Thoracic aorta (tissue), 2 donors: ENCODE measurements at regions not wholly inside any gene's neighbourhood (a gene's known extent, or its start where the extent isn't known, plus 50 kb on each side); places are given as distances from the start of the nearest gene placed in this dataset.

Experiments used
- ATAC-seq: fragments of 150-250 bp; one replicate; pipeline ENCODE4 v1.8.0; 2017; ENCODE audit warnings: low read depth; ENCODE audit not compliant: insufficient number of reproducible peaks, low FRiP score
- DNase-seq: peaks from one replicate; pipeline ENCODE4 v3.0.0-alpha.2; 2020; ENCODE audit warnings: low spot score
- H3K27ac ChIP-seq, 2 donors: fragments of 200-600 bp; sonication (generic); 1 replicate in 1 of 2; 2 replicates in 1 of 2; pipeline ENCODE4 v1.5.1; 2016; ENCODE audit warnings: mild to moderate bottlenecking in 2 of 2, moderate library complexity in 2 of 2
- H3K27me3 ChIP-seq: fragments of 200-600 bp; sonication (generic); replicated peaks from 2 replicates; pipeline ENCODE4 v1.6.0; 2016; ENCODE audit warnings: mild to moderate bottlenecking; ENCODE audit not compliant: insufficient read depth
- H3K36me3 ChIP-seq: fragments of 200-600 bp; sonication (generic); one replicate; pipeline ENCODE4 v1.5.1; 2016
- H3K4me1 ChIP-seq, 2 donors: fragments of 200-600 bp; sonication (generic); 1 replicate in 1 of 2; 2 replicates in 1 of 2; pipeline versions ENCODE4 v1.5.1 to v1.6.0; 2016; ENCODE audit warnings: low read depth in 2 of 2, mild to moderate bottlenecking in 1 of 2; ENCODE audit not compliant: control insufficient read depth in 1 of 2
- H3K4me3 ChIP-seq: fragments of 200-600 bp; sonication (generic); 2 replicates; pipeline ENCODE4 v1.5.1; 2016; ENCODE audit warnings: mild to moderate bottlenecking
- H3K9me3 ChIP-seq: fragments of 200-600 bp; sonication (generic); 2 replicates; pipeline ENCODE4 v1.5.1; 2016
- TF ChIP-seq, protein P1 (sequence below): fragments of 200-600 bp; sonication (generic); IDR thresholded peaks from one replicate; pipeline ENCODE4 v1.5.1; 2019; ENCODE audit warnings: antibody characterized with exemption

DNA sequence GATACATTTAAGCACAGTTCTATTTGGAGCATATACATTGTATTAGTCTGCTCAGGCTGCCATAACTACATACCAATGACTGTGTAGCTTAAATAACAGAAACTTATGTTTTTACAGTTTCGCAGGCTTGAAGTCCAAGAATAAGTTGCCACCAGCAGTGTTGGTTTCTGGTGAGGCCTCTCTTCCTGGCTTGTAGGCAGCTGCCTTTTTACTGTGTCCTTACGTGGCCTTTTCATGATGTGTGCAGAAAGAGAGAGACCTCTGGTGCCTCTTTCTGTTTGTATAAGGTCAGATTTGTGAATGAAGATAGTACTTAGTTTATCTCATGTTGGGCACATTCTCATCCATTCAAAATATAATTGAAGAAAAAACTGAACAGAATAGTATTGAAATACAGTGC is 636.6 kb downstream of the FLRT2 start:
- Histone ChIP-seq H3K27me3 (no peaks in the 10 kb centered on the region), H3K4me1 (no peaks in the 10 kb centered on the region), H3K36me3 (no peaks in the 10 kb centered on the region), H3K27ac (no peak overlapping the region), H3K4me3 (no peak overlapping the region), H3K9me3 (no peaks in the 10 kb centered on the region)
- TF ChIP-seq, protein P1, sequence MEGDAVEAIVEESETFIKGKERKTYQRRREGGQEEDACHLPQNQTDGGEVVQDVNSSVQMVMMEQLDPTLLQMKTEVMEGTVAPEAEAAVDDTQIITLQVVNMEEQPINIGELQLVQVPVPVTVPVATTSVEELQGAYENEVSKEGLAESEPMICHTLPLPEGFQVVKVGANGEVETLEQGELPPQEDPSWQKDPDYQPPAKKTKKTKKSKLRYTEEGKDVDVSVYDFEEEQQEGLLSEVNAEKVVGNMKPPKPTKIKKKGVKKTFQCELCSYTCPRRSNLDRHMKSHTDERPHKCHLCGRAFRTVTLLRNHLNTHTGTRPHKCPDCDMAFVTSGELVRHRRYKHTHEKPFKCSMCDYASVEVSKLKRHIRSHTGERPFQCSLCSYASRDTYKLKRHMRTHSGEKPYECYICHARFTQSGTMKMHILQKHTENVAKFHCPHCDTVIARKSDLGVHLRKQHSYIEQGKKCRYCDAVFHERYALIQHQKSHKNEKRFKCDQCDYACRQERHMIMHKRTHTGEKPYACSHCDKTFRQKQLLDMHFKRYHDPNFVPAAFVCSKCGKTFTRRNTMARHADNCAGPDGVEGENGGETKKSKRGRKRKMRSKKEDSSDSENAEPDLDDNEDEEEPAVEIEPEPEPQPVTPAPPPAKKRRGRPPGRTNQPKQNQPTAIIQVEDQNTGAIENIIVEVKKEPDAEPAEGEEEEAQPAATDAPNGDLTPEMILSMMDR, result no peak
- DNase-seq, result no peak
- no peak for ATAC-seq

- Histone ChIP-seq H3K27ac (no peak overlapping the region), H3K36me3 (no peaks in the 10 kb centered on the region), H3K4me3 (no peak overlapping the region), H3K9me3 (no peaks in the 10 kb centered on the region), H3K27me3 (no peaks in the 10 kb centered on the region), H3K4me1 (no peaks in the 10 kb centered on the region)
- ATAC-seq (no peak), DNase-seq (no peak)
- TF ChIP-seq, protein P1, result no peak
Observed at GRCh38 chr14:86153480-86153879, 623.5 kb downstream of the FLRT2 start.

- TF ChIP-seq, protein P1, result no peak
- H3K27ac ChIP-seq, result no peak overlapping the region
- no peak for ATAC-seq
- H3K27me3 ChIP-seq, result no peaks in the 10 kb centered on the region
- H3K36me3 ChIP-seq, result no peaks in the 10 kb centered on the region
- no peak for DNase-seq
- H3K9me3 ChIP-seq, result no peaks in the 10 kb centered on the region
- H3K4me1 ChIP-seq, result no peaks in the 10 kb centered on the region
- no peak overlapping the region for H3K4me3 ChIP-seq
Observed at GRCh38 chr14:86143248-86143647, 613.3 kb downstream of the FLRT2 start.

GRCh38 chr14:86141966-86142365 is 612.0 kb downstream of the FLRT2 start:
- H3K9me3 ChIP-seq, result no peaks in the 10 kb centered on the region
- TF ChIP-seq, protein P1, result no peak
- no peak overlapping the region for H3K27ac ChIP-seq
- H3K4me3 ChIP-seq, result no peak overlapping the region
- no peaks in the 10 kb centered on the region for H3K4me1 ChIP-seq
- H3K27me3 ChIP-seq, result no peaks in the 10 kb centered on the region
- ATAC-seq (no peak), DNase-seq (no peak)
- H3K36me3 ChIP-seq, result no peaks in the 10 kb centered on the region

- TF ChIP-seq, protein P1, result no peak
- H3K27ac ChIP-seq, result no peak overlapping the region
- H3K27me3 ChIP-seq, result no peaks in the 10 kb centered on the region
- no peaks in the 10 kb centered on the region for H3K36me3 ChIP-seq
- ATAC-seq (no peak), DNase-seq (no peak)
- H3K9me3 ChIP-seq, result no peaks in the 10 kb centered on the region
- no peaks in the 10 kb centered on the region for H3K4me1 ChIP-seq
- no peak overlapping the region for H3K4me3 ChIP-seq
Observed at GRCh38 chr14:86129426-86129825, 599.5 kb downstream of the FLRT2 start.
